ENCODE measurements at regions not wholly inside any gene's neighbourhood (a gene's known extent, or its start where the extent isn't known, plus 50 kb on each side); places are given as distances from the start of the nearest gene placed in this dataset.
"Not testable (repeated sequence)": the region's sequence is repeated elsewhere in the genome, so short reads cannot be mapped to it uniquely, and the experiment has no call there.

DNA sequence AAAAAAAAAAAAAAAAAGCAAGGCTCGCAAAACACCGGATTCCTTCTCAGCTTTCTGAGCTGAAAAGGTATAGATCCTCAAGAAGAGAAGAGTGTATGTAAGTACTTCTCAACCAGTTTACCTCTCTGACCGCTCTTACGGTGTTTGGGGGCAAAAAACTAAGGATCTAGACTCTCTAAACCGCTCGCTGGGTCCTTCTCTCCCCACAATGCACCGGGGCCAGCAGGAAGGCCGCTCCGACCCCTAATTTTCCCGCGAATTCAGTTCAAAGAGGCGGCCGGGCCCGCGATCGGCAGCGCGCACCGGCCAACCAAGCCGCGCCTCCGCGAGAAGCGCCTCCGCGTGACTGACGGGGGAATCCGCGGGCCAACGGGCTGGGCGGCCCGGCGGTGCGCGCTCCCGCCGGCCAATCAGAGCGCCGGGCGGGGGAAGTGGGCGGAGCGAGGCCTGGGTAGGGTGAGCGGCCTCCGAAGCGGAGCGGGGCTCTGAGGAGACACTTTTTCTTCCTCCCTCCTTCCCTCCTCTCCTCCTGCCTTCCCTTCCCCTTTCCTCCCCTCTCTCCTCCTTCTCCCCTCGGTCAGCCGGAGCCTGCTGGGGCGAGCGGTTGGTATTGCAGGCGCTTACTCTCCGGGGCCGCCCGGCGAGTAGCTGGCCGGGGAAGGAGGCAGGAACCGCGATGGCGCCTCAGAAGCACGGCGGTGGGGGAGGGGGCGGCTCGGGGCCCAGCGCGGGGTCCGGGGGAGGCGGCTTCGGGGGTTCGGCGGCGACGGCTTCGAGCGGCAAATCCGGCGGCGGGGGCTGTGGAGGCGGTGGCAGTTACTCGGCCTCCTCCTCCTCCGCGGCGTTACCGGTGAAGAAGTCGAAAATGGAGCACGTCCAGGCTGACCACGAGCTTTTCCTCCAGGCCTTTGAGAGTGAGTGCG, 93.0 kb downstream of the CRLF3 start:
- not testable (repeated sequence) for H3K27ac ChIP-seq (ENCODE audit: low read depth, low read length)
- 0 to 1% (median 0%) methylated on average over 67 to 87 of the region's 87 CpGs for WGBS, 3 donors

GRCh38 chr17:30730837-30731209, 93.7 kb downstream of the CRLF3 start:
- 33 to 38% (median 36%) methylated on average over 17 of the region's 17 CpGs for WGBS, 3 donors
- not testable (repeated sequence) for H3K27ac ChIP-seq (ENCODE audit: low read depth, low read length)

GRCh38 chr17:30730171-30730836, 94.2 kb downstream of the CRLF3 start:
- not testable (repeated sequence) for H3K27ac ChIP-seq (ENCODE audit: low read depth, low read length)
- WGBS, 3 donors = 98 to 99% (median 99%) methylated on average over 8 of the region's 8 CpGs

- 88 to 93% (median 89%) methylated on average over 14 of the region's 14 CpGs for WGBS, 3 donors
Observed at GRCh38 chr17:30729471-30730170, 94.9 kb downstream of the CRLF3 start.

DNA sequence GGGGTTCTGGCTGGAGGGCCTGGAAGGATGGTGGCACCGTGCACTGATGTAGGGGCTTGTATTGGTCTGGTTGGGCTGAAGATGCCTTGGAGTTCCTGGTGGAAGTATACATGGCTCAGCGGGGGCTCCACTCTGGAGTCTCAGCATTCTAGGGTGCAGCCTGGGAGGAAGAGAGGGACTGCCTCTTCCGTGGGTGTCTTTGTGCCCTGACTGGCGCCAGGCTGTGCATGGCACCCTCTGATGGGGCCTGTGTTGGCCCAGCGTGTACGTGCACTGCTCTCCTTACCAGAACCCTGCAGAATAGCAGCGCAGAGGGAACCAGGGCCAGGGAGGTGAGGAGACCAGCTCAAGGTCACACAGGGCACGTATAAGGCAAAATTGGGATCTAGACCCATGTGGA, 97.0 kb downstream of the CRLF3 start:
- WGBS, 3 donors = 85 to 92% (median 87%) methylated on average over 8 of the region's 8 CpGs

More at GRCh38 chr17:30729471-30730170, 94.9 kb downstream of the CRLF3 start:
- H3K27ac ChIP-seq (ENCODE audit: low read depth, low read length) = not testable (repeated sequence)

GRCh38 chr17:30726734-30727133, 97.8 kb downstream of the CRLF3 start:
- H3K27ac ChIP-seq (ENCODE audit: low read depth, low read length) = not testable (repeated sequence)
- WGBS, 3 donors = 80 to 92% (median 88%) methylated on average over 12 of the region's 12 CpGs

More for the DNA sequence above, 97.0 kb downstream of the CRLF3 start:
- H3K27ac ChIP-seq (ENCODE audit: low read depth, low read length) = not testable (repeated sequence)

DNA sequence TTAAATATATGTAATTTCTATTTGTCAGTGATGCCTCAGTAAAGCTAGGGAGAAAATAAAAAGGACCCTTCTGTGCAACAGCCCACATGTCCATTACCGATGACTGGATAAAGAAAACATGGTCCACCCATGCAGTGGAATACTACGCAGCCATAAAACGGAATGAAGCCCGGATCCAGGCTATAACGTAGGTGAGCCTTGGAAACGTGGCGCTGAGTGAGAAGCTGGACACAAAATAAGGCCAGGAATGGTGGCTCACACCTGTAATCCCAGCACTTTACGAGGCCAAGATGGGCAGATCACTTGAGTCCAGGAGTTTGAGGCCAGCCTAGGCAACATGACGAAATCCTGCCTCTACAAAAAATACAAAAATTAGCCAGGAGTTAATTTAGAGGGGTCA, 98.2 kb downstream of the CRLF3 start:
- WGBS, 3 donors = 92 to 97% (median 96%) methylated on average over 9 of the region's 9 CpGs
- not testable (repeated sequence) for H3K27ac ChIP-seq (ENCODE audit: low read depth, low read length)

GRCh38 chr17:30724034-30724650, 100.3 kb downstream of the CRLF3 start:
- not testable (repeated sequence) for H3K27ac ChIP-seq (ENCODE audit: low read depth, low read length)
- WGBS, 3 donors = 76 to 86% (median 85%) methylated on average over 11 of the region's 11 CpGs

DNA sequence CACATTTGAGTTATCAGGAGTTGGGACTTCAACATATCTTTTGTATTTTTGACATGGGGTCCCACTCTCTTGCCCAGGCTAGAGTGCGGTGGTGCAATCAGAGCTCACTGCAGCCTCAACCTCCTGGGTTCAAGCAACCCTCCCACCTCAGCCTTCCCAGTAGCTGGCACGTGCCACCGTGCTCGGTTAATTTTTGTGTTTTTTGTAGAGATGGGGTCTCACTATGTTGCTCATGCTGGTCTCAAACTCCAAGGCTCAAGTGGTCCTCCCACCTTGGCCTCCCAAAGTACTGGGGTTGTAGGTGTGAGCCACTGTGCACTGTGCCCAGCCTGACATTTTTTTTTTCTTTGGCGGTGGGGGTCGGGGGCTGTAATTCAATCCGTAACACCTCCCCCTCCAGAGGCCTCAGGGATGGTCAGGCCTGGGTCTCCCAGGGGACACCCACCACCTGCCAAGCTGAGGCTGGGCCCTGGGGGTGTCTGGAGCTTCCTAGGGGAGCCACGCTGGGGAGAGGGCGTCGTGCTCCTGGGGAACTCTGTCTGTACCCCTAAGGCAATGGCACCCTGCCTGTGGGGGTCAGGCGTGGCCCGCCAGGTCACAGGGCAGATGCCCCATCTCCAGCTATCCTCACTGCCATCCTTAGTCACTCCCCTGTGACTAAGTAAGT, 102.2 kb downstream of the CRLF3 start:
- WGBS, 3 donors = 93 to 96% (median 94%) methylated on average over 12 of the region's 12 CpGs

DNA sequence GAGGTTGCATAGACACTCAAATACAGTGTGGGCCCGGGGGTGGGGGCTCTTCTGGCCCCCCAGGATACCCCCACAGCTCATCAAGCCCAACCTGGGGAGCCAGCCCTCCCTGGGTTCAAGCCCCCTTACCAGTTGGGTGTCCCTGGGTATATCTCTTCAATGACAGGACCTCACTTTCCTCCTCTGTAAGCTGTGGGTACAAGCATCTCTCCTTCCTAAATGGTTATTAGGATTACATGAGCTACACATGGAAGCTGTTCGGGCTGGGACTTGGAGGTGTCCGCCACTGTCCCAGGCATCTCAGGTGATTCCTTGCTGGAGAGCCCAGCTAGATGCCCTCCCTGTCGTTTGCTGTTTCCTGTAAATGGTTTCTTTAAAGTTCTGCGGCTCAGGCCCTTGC, 103.5 kb downstream of the CRLF3 start:
- WGBS, 3 donors = 82 to 92% (median 86%) methylated on average over 5 of the region's 5 CpGs
- H3K27ac ChIP-seq (ENCODE audit: low read depth, low read length) = not testable (repeated sequence)

More for the DNA sequence above, 102.2 kb downstream of the CRLF3 start:
- not testable (repeated sequence) for H3K27ac ChIP-seq (ENCODE audit: low read depth, low read length)

DNA sequence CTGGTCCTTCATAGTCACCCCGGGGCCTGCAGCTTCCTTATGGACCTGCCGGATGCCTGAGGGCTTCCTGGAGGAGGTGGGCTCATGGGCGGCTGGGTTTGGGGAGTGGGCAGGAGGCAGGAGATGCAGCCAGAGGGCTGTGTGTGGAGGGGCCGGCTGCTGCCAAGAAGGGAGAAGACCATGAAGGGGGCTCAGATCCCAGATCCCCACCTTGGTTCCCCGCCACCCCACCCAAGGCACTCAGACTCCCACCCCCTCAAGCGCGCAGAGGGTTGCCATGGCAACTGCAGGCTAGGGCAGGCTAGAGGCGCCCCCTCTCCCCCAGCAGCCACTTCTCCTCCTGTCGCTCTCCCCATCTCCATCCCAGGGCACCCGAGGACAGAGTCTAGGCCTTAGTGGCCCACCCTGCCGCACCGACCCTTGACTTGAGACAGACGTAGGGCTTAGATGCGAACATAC, 104.5 kb downstream of the CRLF3 start:
- WGBS, 3 donors = 94 to 96% (median 95%) methylated on average over 8 to 14 of the region's 14 CpGs
- no peak overlapping the region for H3K27ac ChIP-seq (ENCODE audit: low read depth, low read length)

GRCh38 chr17:30719131-30719973, 105.1 kb downstream of the CRLF3 start:
- WGBS, 3 donors = 74 to 79% (median 74%) methylated on average over 18 to 22 of the region's 22 CpGs
- H3K27ac ChIP-seq (ENCODE audit: low read depth, low read length) = not testable (repeated sequence)

- H3K27ac ChIP-seq (ENCODE audit: low read depth, low read length) = not testable (repeated sequence)
- WGBS, 3 donors = 88 to 96% (median 89%) methylated on average over 8 of the region's 8 CpGs
Observed at GRCh38 chr17:30718691-30719090, 105.8 kb downstream of the CRLF3 start.

DNA sequence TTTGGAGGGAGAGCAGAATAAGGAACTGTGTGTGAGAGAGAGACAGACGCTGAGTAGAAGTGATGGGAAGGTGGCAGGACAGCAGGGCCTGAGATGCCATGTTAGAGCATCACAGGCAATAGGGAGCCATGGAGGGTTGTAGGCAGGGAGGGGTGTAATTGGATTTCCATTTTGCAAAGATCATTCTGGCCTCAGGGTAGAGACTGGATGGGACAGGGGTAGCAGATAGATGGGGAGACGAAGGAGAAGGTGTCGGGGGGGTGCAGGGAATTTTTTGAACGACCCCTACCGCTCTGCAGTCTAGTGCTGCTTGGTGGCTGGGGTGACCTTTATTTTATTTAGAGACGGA, 106.4 kb downstream of the CRLF3 start:
- WGBS, 3 donors = 92 to 97% (median 96%) methylated on average over 5 of the region's 6 CpGs
- not testable (repeated sequence) for H3K27ac ChIP-seq (ENCODE audit: low read depth, low read length)

DNA sequence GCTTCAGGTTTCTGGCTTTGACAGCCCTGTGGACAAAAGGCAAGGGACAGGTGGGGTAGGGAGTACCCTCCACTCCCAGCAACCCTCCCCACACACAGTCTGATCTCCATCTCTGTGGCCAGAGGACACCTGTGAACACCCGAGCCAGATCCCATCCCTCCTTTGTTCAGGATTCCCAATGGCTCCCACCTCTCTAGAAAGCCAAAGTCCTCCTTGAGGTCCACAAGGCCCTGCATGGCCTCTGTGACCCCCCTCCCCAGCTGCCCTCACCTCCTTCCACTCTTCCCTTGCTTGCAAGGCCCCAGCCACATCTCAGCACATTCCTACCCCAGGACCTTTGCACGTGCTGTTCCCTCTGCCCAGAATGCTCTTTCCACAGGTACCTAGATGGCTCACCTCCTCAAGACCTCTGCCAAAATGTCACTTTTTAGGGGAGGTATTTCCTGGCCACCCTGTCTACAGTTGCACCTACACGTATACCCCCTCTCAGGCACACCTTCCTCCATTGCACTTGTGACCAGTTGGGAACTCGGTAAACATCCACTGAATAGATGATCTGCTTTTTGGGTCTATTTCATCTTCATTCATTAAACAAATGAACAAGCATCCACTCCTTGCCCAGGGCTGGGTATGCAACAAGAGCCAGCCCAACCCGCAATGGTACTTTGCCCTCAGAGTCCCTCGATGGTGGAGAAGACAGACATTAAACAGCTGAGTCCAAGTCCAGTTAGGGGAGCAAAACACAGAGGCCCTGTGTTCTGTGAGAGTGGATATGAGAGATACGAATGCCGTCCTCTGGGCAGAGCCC, 107.0 kb downstream of the CRLF3 start:
- H3K27ac ChIP-seq (ENCODE audit: low read depth, low read length) = no peak overlapping the region
- 88 to 92% (median 91%) methylated on average over 8 of the region's 8 CpGs for WGBS, 3 donors

DNA sequence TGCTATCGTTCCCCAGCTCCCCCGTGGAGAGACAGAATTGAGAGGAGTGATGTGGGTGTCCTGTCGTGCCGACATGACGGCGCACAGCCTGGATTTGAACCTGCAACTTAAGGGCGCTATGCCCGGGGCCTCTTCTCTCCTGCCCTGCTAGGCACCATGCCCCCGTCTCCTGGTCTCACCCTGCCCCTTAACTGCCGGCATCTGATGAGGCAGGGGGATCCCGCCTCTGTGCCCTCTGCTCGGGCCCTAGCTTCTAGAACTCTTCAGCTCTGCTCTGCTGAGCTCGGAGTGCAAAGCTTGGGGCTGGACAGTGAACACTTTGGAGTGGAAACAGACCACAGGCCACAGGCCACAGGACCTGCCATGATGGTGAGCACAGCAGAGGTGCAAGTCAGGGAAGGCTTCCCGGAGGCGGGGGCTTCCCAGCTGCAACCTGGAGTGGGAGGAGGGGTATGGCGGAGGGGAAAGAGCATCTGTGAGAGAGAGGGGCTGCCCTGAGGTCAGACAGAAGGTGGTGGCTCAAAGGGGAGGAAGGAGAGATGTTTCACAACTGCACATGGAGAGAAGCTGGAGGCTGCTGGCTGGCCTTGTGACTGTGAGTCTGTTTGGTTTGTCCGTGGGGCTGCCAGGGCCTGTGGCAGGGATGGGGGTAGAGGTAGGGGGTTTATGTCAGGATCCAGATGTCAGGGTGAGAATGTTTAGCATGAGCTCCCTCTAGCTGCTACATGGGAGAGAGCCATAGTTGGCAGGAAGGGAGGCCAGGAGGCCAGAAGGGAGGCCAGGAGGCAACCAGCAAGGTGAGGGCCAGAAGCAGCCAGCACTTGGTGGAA, 107.8 kb downstream of the CRLF3 start:
- WGBS, 3 donors = 81 to 90% (median 82%) methylated on average over 15 to 17 of the region's 17 CpGs

More for the DNA sequence above, 107.8 kb downstream of the CRLF3 start:
- H3K27ac ChIP-seq (ENCODE audit: low read depth, low read length) = no peak overlapping the region

Data from adipose tissue (tissue), 3 donors.